Natural killer cell (primary cell): ENCODE measurements at regions not wholly inside any gene's neighbourhood (a gene's known extent, or its start where the extent isn't known, plus 50 kb on each side); places are given as distances from the start of the nearest gene placed in this dataset.

Source experiments
- ATAC-seq, 3 donors: fragments of 150-1000 bp in 2 of 3; fragments of 200-7000 bp in 1 of 3; cut with Tn5 transposase; 1 replicate in 1 of 3; 2 replicates in 2 of 3; pipeline ENCODE4 v1.10.0; 2021; ENCODE audit warnings: mild to moderate bottlenecking in 2 of 3, moderate library complexity in 2 of 3
- DNase-seq, 2 donors: peaks; one replicate each; pipeline versions ENCODE4 v3.0.0 to v3.0.0-alpha.2; 2013 to 2021; ENCODE audit warnings: mixed read lengths in 1 of 2
- H3K27ac ChIP-seq: one replicate; pipeline ENCODE4 v1.5.1; 2013; ENCODE audit warnings: mild to moderate bottlenecking, low read length
- H3K27me3 ChIP-seq: one replicate; pipeline ENCODE4 v1.6.1; 2013; ENCODE audit warnings: low read length; ENCODE audit not compliant: control insufficient read depth, insufficient read depth
- H3K36me3 ChIP-seq: one replicate; pipeline ENCODE4 v1.6.1; 2013; ENCODE audit warnings: low read length; ENCODE audit not compliant: control insufficient read depth, insufficient read depth
- H3K4me1 ChIP-seq: one replicate; pipeline ENCODE4 v1.6.1; 2013; ENCODE audit warnings: low read length; ENCODE audit not compliant: control insufficient read depth, insufficient read depth
- H3K4me3 ChIP-seq: one replicate; pipeline ENCODE4 v1.5.1; 2013; ENCODE audit warnings: low read length
- H3K9me3 ChIP-seq: one replicate; pipeline ENCODE4 v1.6.1; 2013; ENCODE audit warnings: low read length; ENCODE audit not compliant: control insufficient read depth, insufficient read depth
- H3K27ac Mint-ChIP-seq, 2 donors: one replicate each; pipeline ENCODE4 v1.8.0; 2022; ENCODE audit warnings: mild to moderate bottlenecking in 2 of 2, mixed read lengths in 2 of 2, moderate library complexity in 1 of 2
- H3K27me3 Mint-ChIP-seq, 2 donors: one replicate each; pipeline ENCODE4 v1.8.0; 2022; ENCODE audit warnings: low read depth in 2 of 2, mixed read lengths in 2 of 2
- H3K36me3 Mint-ChIP-seq: one replicate; pipeline ENCODE4 v1.8.0; 2022; ENCODE audit warnings: mixed read lengths
- H3K4me1 Mint-ChIP-seq, 2 donors: one replicate each; pipeline ENCODE4 v1.8.0; 2022; ENCODE audit warnings: mixed read lengths in 2 of 2
- H3K4me3 Mint-ChIP-seq: one replicate; pipeline ENCODE4 v1.8.0; 2022; ENCODE audit warnings: mild to moderate bottlenecking, moderate library complexity, mixed read lengths
- H3K9me3 Mint-ChIP-seq, 2 donors: one replicate each; pipeline ENCODE4 v1.8.0; 2022; ENCODE audit warnings: mixed read lengths in 2 of 2
- WGBS: methylation state at CpG from one replicate; pipeline ENCODE4 v1.1.7; 2013; ENCODE audit warnings: missing lambda C conversion rate; ENCODE audit not compliant: insufficient coverage; 5-methylcytosine and 5-hydroxymethylcytosine counted together
- intact Hi-C: fragments of 100-400 bp; cut with micrococcal nuclease; formaldehyde crosslinking; loops from one replicate; pipeline ENCODE4 v1.14.2; 2022
- TF ChIP-seq, protein P1 (sequence below): fragments of 200-600 bp; IDR thresholded peaks from one replicate; pipeline ENCODE4 v1.8.0; 2022; ENCODE audit warnings: antibody characterized with exemption

- DNase-seq = no peak
- WGBS = 87% methylated on average over 6 of the region's 6 CpGs
- Histone ChIP-seq H3K27me3 (no peaks in the 10 kb centered on the region), H3K36me3 (no peaks in the 10 kb centered on the region), H3K4me3 (no peak overlapping the region), H3K9me3 (peaks cover 7% of the 10 kb centered on the region), H3K27ac (no peak overlapping the region), H3K4me1 (no peaks in the 10 kb centered on the region)
- intact Hi-C loops = no loop called here
- no peaks in the 10 kb centered on the region for H3K36me3 Mint-ChIP-seq
- H3K4me1 Mint-ChIP-seq = no peaks in the 10 kb centered on the region
- no peak overlapping the region for H3K4me3 Mint-ChIP-seq
- TF ChIP-seq, protein P1, sequence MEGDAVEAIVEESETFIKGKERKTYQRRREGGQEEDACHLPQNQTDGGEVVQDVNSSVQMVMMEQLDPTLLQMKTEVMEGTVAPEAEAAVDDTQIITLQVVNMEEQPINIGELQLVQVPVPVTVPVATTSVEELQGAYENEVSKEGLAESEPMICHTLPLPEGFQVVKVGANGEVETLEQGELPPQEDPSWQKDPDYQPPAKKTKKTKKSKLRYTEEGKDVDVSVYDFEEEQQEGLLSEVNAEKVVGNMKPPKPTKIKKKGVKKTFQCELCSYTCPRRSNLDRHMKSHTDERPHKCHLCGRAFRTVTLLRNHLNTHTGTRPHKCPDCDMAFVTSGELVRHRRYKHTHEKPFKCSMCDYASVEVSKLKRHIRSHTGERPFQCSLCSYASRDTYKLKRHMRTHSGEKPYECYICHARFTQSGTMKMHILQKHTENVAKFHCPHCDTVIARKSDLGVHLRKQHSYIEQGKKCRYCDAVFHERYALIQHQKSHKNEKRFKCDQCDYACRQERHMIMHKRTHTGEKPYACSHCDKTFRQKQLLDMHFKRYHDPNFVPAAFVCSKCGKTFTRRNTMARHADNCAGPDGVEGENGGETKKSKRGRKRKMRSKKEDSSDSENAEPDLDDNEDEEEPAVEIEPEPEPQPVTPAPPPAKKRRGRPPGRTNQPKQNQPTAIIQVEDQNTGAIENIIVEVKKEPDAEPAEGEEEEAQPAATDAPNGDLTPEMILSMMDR = no peak
- peaks cover 0 to 3% of the 10 kb centered on the region in 2 donors for H3K9me3 Mint-ChIP-seq
- no peak for ATAC-seq
- H3K27ac Mint-ChIP-seq = no peak overlapping the region
- peaks cover 0 to 3% of the 10 kb centered on the region in 2 donors for H3K27me3 Mint-ChIP-seq
Observed at GRCh38 chr9:107850653-107851052, 361.1 kb upstream of the KLF4 start.

DNA sequence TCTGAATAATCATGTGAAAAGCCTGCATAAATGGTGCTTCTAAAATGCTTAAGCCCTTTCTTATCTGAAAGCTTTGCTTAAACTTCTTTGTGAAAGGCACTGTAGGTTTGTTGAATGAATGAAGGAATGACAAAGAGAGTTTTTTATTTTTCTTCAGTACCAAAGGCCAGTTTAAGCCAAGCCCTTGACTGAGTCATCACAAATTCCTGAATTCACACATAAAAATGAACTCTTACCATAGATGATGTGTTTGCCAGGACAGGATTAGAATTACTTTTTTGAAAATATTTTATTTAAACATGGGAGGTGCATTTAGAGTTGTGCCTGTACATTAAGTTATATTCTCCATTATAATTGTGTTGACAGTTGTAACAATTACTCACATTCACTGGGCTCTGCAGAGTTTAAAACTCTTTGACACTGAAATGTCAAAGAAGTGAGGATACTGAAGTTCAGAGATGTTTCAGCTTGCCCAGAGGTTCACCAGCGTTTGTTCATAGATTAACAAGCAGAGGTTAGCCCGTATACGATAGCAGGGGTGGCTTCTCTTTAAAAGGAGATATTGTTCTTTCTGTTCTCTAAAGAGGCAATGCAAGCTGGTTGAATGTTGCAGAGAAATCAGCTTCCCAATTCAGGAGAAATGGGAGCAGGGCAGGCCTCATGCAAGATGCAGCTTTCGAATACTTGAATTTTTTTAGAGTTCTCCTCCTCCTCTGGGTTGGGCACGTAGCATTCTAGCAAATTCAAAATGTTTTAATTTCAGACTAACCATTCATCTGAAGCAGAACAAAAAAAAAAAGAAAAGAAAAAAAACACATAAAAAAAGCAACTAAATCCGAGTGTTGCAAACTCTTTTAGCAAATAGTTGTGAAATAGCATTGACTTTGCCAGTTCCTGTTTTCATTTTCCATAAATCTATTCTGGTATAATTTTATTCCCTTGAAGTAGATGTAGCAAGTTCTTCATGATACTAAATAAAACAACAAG is 358.7 kb upstream of the KLF4 start:
- Histone ChIP-seq H3K4me1 (no peaks in the 10 kb centered on the region), H3K27me3 (no peaks in the 10 kb centered on the region), H3K36me3 (no peaks in the 10 kb centered on the region), H3K27ac (no peak overlapping the region), H3K4me3 (no peak overlapping the region), H3K9me3 (no peaks in the 10 kb centered on the region)
- DNase-seq (no peak), ATAC-seq (no peak)
- H3K9me3 Mint-ChIP-seq = peaks cover 0 to 5% of the 10 kb centered on the region in 2 donors
- 87% methylated on average over 5 of the region's 6 CpGs for WGBS
- intact Hi-C loops = no loop called here
- H3K4me1 Mint-ChIP-seq = no peaks in the 10 kb centered on the region
- TF ChIP-seq, protein P1 = no peak
- H3K36me3 Mint-ChIP-seq = no peaks in the 10 kb centered on the region
- no peak overlapping the region for H3K4me3 Mint-ChIP-seq
- no peak overlapping the region for H3K27ac Mint-ChIP-seq
- H3K27me3 Mint-ChIP-seq = peaks cover 0 to 3% of the 10 kb centered on the region in 2 donors

DNA sequence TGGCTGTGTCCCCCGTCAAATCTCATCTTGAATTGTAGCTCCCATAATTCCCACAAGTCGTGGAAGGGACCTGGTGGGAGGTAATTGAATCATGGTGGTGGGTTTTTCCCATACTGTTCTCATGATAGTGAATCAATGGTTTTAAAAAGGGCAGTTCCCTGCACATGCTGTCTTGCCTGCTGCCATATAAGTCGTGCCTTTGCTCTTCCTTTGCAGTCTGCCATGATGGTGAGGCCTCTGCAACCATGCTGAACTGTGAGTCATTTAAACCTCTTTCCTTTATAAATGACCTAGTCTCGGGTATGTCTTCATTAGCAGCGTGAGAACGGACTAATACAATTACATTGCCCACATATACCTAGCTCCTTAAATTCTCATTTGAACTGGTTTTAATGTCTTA is 353.0 kb upstream of the KLF4 start:
- H3K9me3 Mint-ChIP-seq = peaks cover 4 to 15% of the 10 kb centered on the region in 2 donors
- Histone ChIP-seq H3K36me3 (no peaks in the 10 kb centered on the region), H3K27ac (no peak overlapping the region), H3K4me1 (no peaks in the 10 kb centered on the region), H3K27me3 (no peaks in the 10 kb centered on the region), H3K4me3 (no peak overlapping the region), H3K9me3 (no peaks in the 10 kb centered on the region)
- TF ChIP-seq, protein P1 = no peak
- DNase-seq = no peak
- 85% methylated on average over 5 of the region's 6 CpGs for WGBS
- no peak overlapping the region for H3K4me3 Mint-ChIP-seq
- intact Hi-C loops = no loop called here
- no peak overlapping the region for H3K27ac Mint-ChIP-seq
- no peaks in the 10 kb centered on the region for H3K36me3 Mint-ChIP-seq
- no peak for ATAC-seq
- H3K27me3 Mint-ChIP-seq = peaks cover 0 to 3% of the 10 kb centered on the region in 2 donors
- H3K4me1 Mint-ChIP-seq = no peaks in the 10 kb centered on the region
